ENCODE measurements at regions not wholly inside any gene's neighbourhood (a gene's known extent, or its start where the extent isn't known, plus 50 kb on each side); places are given as distances from the start of the nearest gene placed in this dataset.

GRCh38 chr2:177058747-177059146 lies 153.8 kb upstream of the HNRNPA3 start:
- DNase-seq (ENCODE audit: low spot score) = no peak

- DNase-seq (ENCODE audit: low spot score) = no peak
Observed at GRCh38 chr2:177059293-177059692, 153.3 kb upstream of the HNRNPA3 start.

- no peak for DNase-seq (ENCODE audit: low spot score)
Observed at GRCh38 chr2:177063331-177063730, 149.3 kb upstream of the HNRNPA3 start.

GRCh38 chr2:177064422-177064821 lies 148.2 kb upstream of the HNRNPA3 start:
- DNase-seq (ENCODE audit: low spot score) = no peak

GRCh38 chr2:177068967-177069366 lies 143.6 kb upstream of the HNRNPA3 start:
- DNase-seq (ENCODE audit: low spot score) = no peak

GRCh38 chr2:177072090-177072489 lies 140.5 kb upstream of the HNRNPA3 start:
- no peak for DNase-seq (ENCODE audit: low spot score)

GRCh38 chr2:177073611-177074010 lies 139.0 kb upstream of the HNRNPA3 start:
- DNase-seq (ENCODE audit: low spot score) = no peak

- no peak for DNase-seq (ENCODE audit: low spot score)
Observed at GRCh38 chr2:177074099-177074710, 138.4 kb upstream of the HNRNPA3 start.

- no peak for DNase-seq (ENCODE audit: low spot score)
Observed at GRCh38 chr2:177075254-177075653, 137.3 kb upstream of the HNRNPA3 start.

- DNase-seq (ENCODE audit: low spot score) = no peak
Observed at GRCh38 chr2:177076636-177077179, 135.9 kb upstream of the HNRNPA3 start.

- no peak for DNase-seq (ENCODE audit: low spot score)
Observed at GRCh38 chr2:177077778-177078177, 134.8 kb upstream of the HNRNPA3 start.

- DNase-seq (ENCODE audit: low spot score) = peak; percentile 39
Observed at GRCh38 chr2:177078416-177078815, 134.2 kb upstream of the HNRNPA3 start.

GRCh38 chr2:177078855-177079254 lies 133.7 kb upstream of the HNRNPA3 start:
- no peak for DNase-seq (ENCODE audit: low spot score)

- DNase-seq (ENCODE audit: low spot score) = no peak
Observed at GRCh38 chr2:177080746-177081284, 131.8 kb upstream of the HNRNPA3 start.

- no peak for DNase-seq (ENCODE audit: low spot score)
Observed at GRCh38 chr2:177084607-177085006, 128.0 kb upstream of the HNRNPA3 start.

- no peak for DNase-seq (ENCODE audit: low spot score)
Observed at GRCh38 chr2:177088529-177088928, 124.1 kb upstream of the HNRNPA3 start.

GRCh38 chr2:177090967-177091366 lies 121.6 kb upstream of the HNRNPA3 start:
- no peak for DNase-seq (ENCODE audit: low spot score)

- no peak for DNase-seq (ENCODE audit: low spot score)
Observed at GRCh38 chr2:177093371-177093770, 119.2 kb upstream of the HNRNPA3 start.

- no peak for DNase-seq (ENCODE audit: low spot score)
Observed at GRCh38 chr2:177098001-177098613, 114.5 kb upstream of the HNRNPA3 start.

GRCh38 chr2:177101930-177102329 lies 110.7 kb upstream of the HNRNPA3 start:
- DNase-seq (ENCODE audit: low spot score) = no peak

GRCh38 chr2:177106212-177106611 lies 106.4 kb upstream of the HNRNPA3 start:
- no peak for DNase-seq (ENCODE audit: low spot score)

GRCh38 chr2:177108890-177109289 lies 103.7 kb upstream of the HNRNPA3 start:
- DNase-seq (ENCODE audit: low spot score) = no peak

- no peak for DNase-seq (ENCODE audit: low spot score)
Observed at GRCh38 chr2:177114712-177115111, 97.9 kb upstream of the HNRNPA3 start.

GRCh38 chr2:177117755-177118154 lies 94.8 kb upstream of the HNRNPA3 start:
- no peak for DNase-seq (ENCODE audit: low spot score)
